ENCODE measurements at regions not wholly inside any gene's neighbourhood (a gene's known extent, or its start where the extent isn't known, plus 50 kb on each side); places are given as distances from the start of the nearest gene placed in this dataset.
A peak's percentile ranks its signal among the peaks of the same experiment; 100 is the strongest.

- H3K4me3 Mint-ChIP-seq: no peak overlapping the region
- H2AFZ ChIP-seq (ENCODE audit: low read length): no peak overlapping the region
Measured at GRCh38 chr9:106111039-106111730, 416.8 kb downstream of the TMEM38B start.

More at GRCh38 chr9:106111039-106111730, 416.8 kb downstream of the TMEM38B start:
- H4K91ac ChIP-seq (ENCODE audit: insufficient read length, low read depth, low read length): no peak overlapping the region
- H2BK12ac ChIP-seq (ENCODE audit: insufficient read length, low read depth, low read length): no peak overlapping the region
- H3K9ac ChIP-seq (ENCODE audit: extremely low read depth, insufficient read length, low read length): no peak overlapping the region
- H3K4ac ChIP-seq (ENCODE audit: low read depth, low read length): no peak overlapping the region
- DNase-seq: no peak
- WGBS (ENCODE audit: extremely low coverage, insufficient read length, low lambda C conversion rate): no CpG with 5 or more reads among the region's 6 CpGs
- peaks cover 14 to 15% of the 10 kb centered on the region in 2 experiments for H3K4me1 Mint-ChIP-seq
- H3K4me2 ChIP-seq (ENCODE audit: insufficient read depth, insufficient read length, low read length): no peak overlapping the region
- H3T11ph ChIP-seq (ENCODE audit: low read length): no peak overlapping the region
- no peak overlapping the region for H3K14ac ChIP-seq (ENCODE audit: insufficient read depth, low read length)
- no peak overlapping the region for H2BK120ac ChIP-seq (ENCODE audit: low read depth, low read length, poor library complexity, severe bottlenecking)
- H4K5ac ChIP-seq (ENCODE audit: insufficient read length, low read depth, low read length): no peak overlapping the region
- H3K23me2 ChIP-seq (ENCODE audit: insufficient read length, low read depth, low read length, poor library complexity, severe bottlenecking): no peaks in the 10 kb centered on the region
- no peak overlapping the region for H2BK20ac ChIP-seq (ENCODE audit: low read depth, low read length, poor library complexity, severe bottlenecking)
- no peaks in the 10 kb centered on the region for H3K79me2 ChIP-seq (ENCODE audit: insufficient read depth, low read length)
- H3K27me3 Mint-ChIP-seq (ENCODE audit: low read depth): no peaks in the 10 kb centered on the region
- H4K8ac ChIP-seq (replicated peaks; ENCODE audit: insufficient read length, low read depth, low read length): no peak overlapping the region
- no peak overlapping the region for H2AK5ac ChIP-seq (ENCODE audit: insufficient read length, low read length)
- H3K56ac ChIP-seq (ENCODE audit: insufficient read length, low read depth, low read length): no peak overlapping the region
- no peaks in the 10 kb centered on the region for H3K4me1 ChIP-seq (ENCODE audit: insufficient read depth, low read length)
- no peak overlapping the region for H2BK5ac ChIP-seq (ENCODE audit: insufficient read length, low read length)
- no peak overlapping the region for H3K18ac ChIP-seq (ENCODE audit: insufficient read length, low read depth, low read length)
- TF ChIP-seq, protein P1, sequence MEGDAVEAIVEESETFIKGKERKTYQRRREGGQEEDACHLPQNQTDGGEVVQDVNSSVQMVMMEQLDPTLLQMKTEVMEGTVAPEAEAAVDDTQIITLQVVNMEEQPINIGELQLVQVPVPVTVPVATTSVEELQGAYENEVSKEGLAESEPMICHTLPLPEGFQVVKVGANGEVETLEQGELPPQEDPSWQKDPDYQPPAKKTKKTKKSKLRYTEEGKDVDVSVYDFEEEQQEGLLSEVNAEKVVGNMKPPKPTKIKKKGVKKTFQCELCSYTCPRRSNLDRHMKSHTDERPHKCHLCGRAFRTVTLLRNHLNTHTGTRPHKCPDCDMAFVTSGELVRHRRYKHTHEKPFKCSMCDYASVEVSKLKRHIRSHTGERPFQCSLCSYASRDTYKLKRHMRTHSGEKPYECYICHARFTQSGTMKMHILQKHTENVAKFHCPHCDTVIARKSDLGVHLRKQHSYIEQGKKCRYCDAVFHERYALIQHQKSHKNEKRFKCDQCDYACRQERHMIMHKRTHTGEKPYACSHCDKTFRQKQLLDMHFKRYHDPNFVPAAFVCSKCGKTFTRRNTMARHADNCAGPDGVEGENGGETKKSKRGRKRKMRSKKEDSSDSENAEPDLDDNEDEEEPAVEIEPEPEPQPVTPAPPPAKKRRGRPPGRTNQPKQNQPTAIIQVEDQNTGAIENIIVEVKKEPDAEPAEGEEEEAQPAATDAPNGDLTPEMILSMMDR (conservative IDR thresholded peaks at IDR 0.05): peak; percentile 7; the same call in 1 of the 3 replicates
- H3K9me3 Mint-ChIP-seq: no peaks in the 10 kb centered on the region; a peak in 1 of 5 replicates
- H3K23ac ChIP-seq (ENCODE audit: insufficient read length, low read depth, low read length): no peak overlapping the region
- no peaks in the 10 kb centered on the region for H4K20me1 ChIP-seq (ENCODE audit: control insufficient read depth, insufficient read depth, insufficient read length)
- no peak overlapping the region for H2BK15ac ChIP-seq (ENCODE audit: low read depth, low read length)
- no peaks in the 10 kb centered on the region for H3K9me3 ChIP-seq (ENCODE audit: control insufficient read depth, low read depth, low read length)
- no peaks in the 10 kb centered on the region; a peak in 1 of 7 replicates for H3K36me3 Mint-ChIP-seq (ENCODE audit: insufficient read depth in 1 of 3, low read depth in 3 of 3)
- no peaks in the 10 kb centered on the region for H3K79me1 ChIP-seq (ENCODE audit: insufficient read depth, low read depth, low read length, poor library complexity, severe bottlenecking)
- peak overlapping the region in 2 of 3 experiments; percentile 3 to 8; a peak in 1 of 7 replicates for H3K27ac Mint-ChIP-seq
- no peaks in the 10 kb centered on the region for H3K27me3 ChIP-seq (ENCODE audit: insufficient read depth, low read length)
- no peak overlapping the region for H3K27ac ChIP-seq (ENCODE audit: insufficient read length, low read depth, low read length)

Measured in H9 (cell line).